ENCODE measurements at regions not wholly inside any gene's neighbourhood (a gene's known extent, or its start where the extent isn't known, plus 50 kb on each side); places are given as distances from the start of the nearest gene placed in this dataset.

DNA sequence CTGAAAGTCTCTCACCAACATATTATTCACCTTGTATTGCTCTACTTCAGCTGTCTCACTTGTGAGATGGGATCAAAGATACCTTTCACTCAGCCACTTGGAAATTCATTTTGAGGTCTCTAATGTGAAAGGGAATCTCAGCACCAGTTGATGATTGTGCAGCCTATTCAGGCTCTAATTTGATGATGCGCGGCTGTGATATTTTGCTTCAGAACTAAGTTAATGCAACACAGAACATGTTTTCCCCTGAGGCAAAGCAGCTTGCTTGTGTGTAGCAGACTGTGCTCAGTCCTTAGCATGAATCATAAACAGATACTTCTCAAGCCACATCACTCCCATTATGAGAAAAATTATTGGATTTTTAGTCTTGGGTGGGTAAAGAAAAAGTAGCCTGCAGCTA lies 378.8 kb downstream of the OSTF1 start:
- TF ChIP-seq POLR2AphosphoS5 (IDR thresholded peaks at IDR 0.05; ENCODE audit: borderline replicate concordance, low read depth, low read length) (no peak), EZH2 (IDR thresholded peaks at IDR 0.05) (no peak)
